ENCODE measurements at regions not wholly inside any gene's neighbourhood (a gene's known extent, or its start where the extent isn't known, plus 50 kb on each side); places are given as distances from the start of the nearest gene placed in this dataset.

DNA sequence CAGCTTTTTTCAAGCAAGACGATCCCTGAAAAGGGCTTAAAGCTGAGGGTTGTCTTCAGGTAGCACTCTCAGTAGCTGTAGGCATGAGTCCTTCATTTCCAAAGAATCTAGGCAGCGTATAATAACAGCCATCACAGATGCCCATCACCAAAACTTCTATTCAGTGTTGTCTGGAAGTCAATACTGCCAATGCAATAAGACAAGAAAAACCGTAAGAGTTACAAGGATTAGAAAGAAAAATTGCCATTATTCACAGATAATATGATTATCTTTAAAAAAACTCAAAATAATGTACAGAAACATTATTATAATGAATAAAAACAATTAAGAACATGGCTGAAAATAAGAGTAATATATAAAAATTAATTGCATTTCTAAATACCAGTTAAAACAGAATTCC, 208.2 kb upstream of the ADRA1B start:
- Histone ChIP-seq H3K9ac (ENCODE audit: low read length in 5 of 5) (no peak overlapping the region), H3K27me3 (ENCODE audit: control insufficient read depth in 5 of 5, insufficient read depth in 4 of 5, low read length in 5 of 5) (no peaks in the 10 kb centered on the region), H3K4me1 (ENCODE audit: control insufficient read depth in 5 of 5, insufficient read depth in 5 of 5, low read length in 5 of 5) (peaks cover 0 to 3% (median 0%) of the 10 kb centered on the region in 5 donors)

GRCh38 chr5:159712672-159713071, 203.6 kb upstream of the ADRA1B start:
- no peak overlapping the region for H3K4me3 ChIP-seq (ENCODE audit: low read depth in 1 of 5, low read length in 5 of 5)
- H3K36me3 ChIP-seq (ENCODE audit: control insufficient read depth in 5 of 5, insufficient read depth in 5 of 5, low read length in 5 of 5) = no peaks in the 10 kb centered on the region
- peaks cover 0 to 8% (median 4%) of the 10 kb centered on the region in 5 donors for H3K4me1 ChIP-seq (ENCODE audit: control insufficient read depth in 5 of 5, insufficient read depth in 5 of 5, low read length in 5 of 5)
- H3K9me3 ChIP-seq (ENCODE audit: control insufficient read depth in 5 of 5, low read length in 5 of 5) = peaks cover 0 to 7% (median 5%) of the 10 kb centered on the region in 5 donors
- H3K27ac ChIP-seq (ENCODE audit: low read depth, low read length) = no peak overlapping the region
- no peak overlapping the region for H3K9ac ChIP-seq (ENCODE audit: low read length in 5 of 5)
- no peaks in the 10 kb centered on the region for H3K27me3 ChIP-seq (ENCODE audit: control insufficient read depth in 5 of 5, insufficient read depth in 4 of 5, low read length in 5 of 5)

More for the DNA sequence above, 208.2 kb upstream of the ADRA1B start:
- Histone ChIP-seq H3K27ac (ENCODE audit: low read depth, low read length) (no peak overlapping the region), H3K36me3 (ENCODE audit: control insufficient read depth in 5 of 5, insufficient read depth in 5 of 5, low read length in 5 of 5) (no peaks in the 10 kb centered on the region), H3K4me3 (ENCODE audit: low read depth in 1 of 5, low read length in 5 of 5) (no peak overlapping the region), H3K9me3 (ENCODE audit: control insufficient read depth in 5 of 5, low read length in 5 of 5) (peaks cover 0 to 9% (median 6%) of the 10 kb centered on the region in 5 donors)

GRCh38 chr5:159713254-159713653, 203.0 kb upstream of the ADRA1B start:
- Histone ChIP-seq H3K9me3 (ENCODE audit: control insufficient read depth in 5 of 5, low read length in 5 of 5) (peaks cover 0 to 3% (median 0%) of the 10 kb centered on the region in 5 donors), H3K27ac (ENCODE audit: low read depth, low read length) (no peak overlapping the region), H3K27me3 (ENCODE audit: control insufficient read depth in 5 of 5, insufficient read depth in 4 of 5, low read length in 5 of 5) (no peaks in the 10 kb centered on the region)

GRCh38 chr5:159713773-159714172, 202.5 kb upstream of the ADRA1B start:
- Histone ChIP-seq H3K27ac (ENCODE audit: low read depth, low read length) (no peak overlapping the region), H3K4me1 (ENCODE audit: control insufficient read depth in 5 of 5, insufficient read depth in 5 of 5, low read length in 5 of 5) (peaks cover 0 to 19% (median 15%) of the 10 kb centered on the region in 5 donors), H3K9me3 (ENCODE audit: control insufficient read depth in 5 of 5, low read length in 5 of 5) (peaks cover 0 to 2% (median 0%) of the 10 kb centered on the region in 5 donors), H3K27me3 (ENCODE audit: control insufficient read depth in 5 of 5, insufficient read depth in 4 of 5, low read length in 5 of 5) (no peaks in the 10 kb centered on the region), H3K4me3 (ENCODE audit: low read depth in 1 of 5, low read length in 5 of 5) (no peak overlapping the region), H3K9ac (ENCODE audit: low read length in 5 of 5) (no peak overlapping the region), H3K36me3 (ENCODE audit: control insufficient read depth in 5 of 5, insufficient read depth in 5 of 5, low read length in 5 of 5) (no peaks in the 10 kb centered on the region)

More at GRCh38 chr5:159713254-159713653, 203.0 kb upstream of the ADRA1B start:
- Histone ChIP-seq H3K4me1 (ENCODE audit: control insufficient read depth in 5 of 5, insufficient read depth in 5 of 5, low read length in 5 of 5) (peaks cover 0 to 14% (median 10%) of the 10 kb centered on the region in 5 donors), H3K9ac (ENCODE audit: low read length in 5 of 5) (no peak overlapping the region), H3K4me3 (ENCODE audit: low read depth in 1 of 5, low read length in 5 of 5) (no peak overlapping the region), H3K36me3 (ENCODE audit: control insufficient read depth in 5 of 5, insufficient read depth in 5 of 5, low read length in 5 of 5) (no peaks in the 10 kb centered on the region)

- Histone ChIP-seq H3K36me3 (ENCODE audit: control insufficient read depth in 5 of 5, insufficient read depth in 5 of 5, low read length in 5 of 5) (no peaks in the 10 kb centered on the region), H3K9me3 (ENCODE audit: control insufficient read depth in 5 of 5, low read length in 5 of 5) (no peaks in the 10 kb centered on the region), H3K27ac (ENCODE audit: low read depth, low read length) (no peak overlapping the region), H3K27me3 (ENCODE audit: control insufficient read depth in 5 of 5, insufficient read depth in 4 of 5, low read length in 5 of 5) (no peaks in the 10 kb centered on the region), H3K9ac (ENCODE audit: low read length in 5 of 5) (no peak overlapping the region), H3K4me1 (ENCODE audit: control insufficient read depth in 5 of 5, insufficient read depth in 5 of 5, low read length in 5 of 5) (peaks cover 0 to 8% (median 0%) of the 10 kb centered on the region in 5 donors), H3K4me3 (ENCODE audit: low read depth in 1 of 5, low read length in 5 of 5) (no peak overlapping the region)
Measured at GRCh38 chr5:159725475-159725874, 190.8 kb upstream of the ADRA1B start.

DNA sequence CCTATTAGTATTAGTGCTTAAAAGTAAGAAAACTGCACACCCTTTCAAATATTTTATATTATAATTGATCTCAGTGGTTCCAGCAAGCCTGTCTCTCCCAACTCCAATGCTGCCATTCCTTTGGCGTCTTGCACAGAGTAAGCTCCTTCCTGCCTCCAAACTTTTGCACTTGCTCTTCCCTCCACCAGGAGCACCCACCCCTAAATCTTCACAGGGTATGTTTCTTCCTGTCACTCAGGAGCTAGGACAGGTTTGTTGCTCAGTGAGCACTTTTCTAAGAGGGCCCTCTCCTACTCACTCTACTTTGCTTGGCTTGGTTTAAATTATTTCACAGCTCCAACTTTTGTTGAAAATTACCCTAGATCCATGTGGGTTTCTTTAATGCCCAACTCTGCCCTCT, 189.1 kb upstream of the ADRA1B start:
- no peaks in the 10 kb centered on the region for H3K36me3 ChIP-seq (ENCODE audit: control insufficient read depth in 5 of 5, insufficient read depth in 5 of 5, low read length in 5 of 5)
- no peaks in the 10 kb centered on the region for H3K9me3 ChIP-seq (ENCODE audit: control insufficient read depth in 5 of 5, low read length in 5 of 5)
- peaks cover 0 to 8% (median 0%) of the 10 kb centered on the region in 5 donors for H3K4me1 ChIP-seq (ENCODE audit: control insufficient read depth in 5 of 5, insufficient read depth in 5 of 5, low read length in 5 of 5)
- H3K27me3 ChIP-seq (ENCODE audit: control insufficient read depth in 5 of 5, insufficient read depth in 4 of 5, low read length in 5 of 5) = no peaks in the 10 kb centered on the region
- H3K9ac ChIP-seq (ENCODE audit: low read length in 5 of 5) = no peak overlapping the region
- no peak overlapping the region for H3K4me3 ChIP-seq (ENCODE audit: low read depth in 1 of 5, low read length in 5 of 5)
- no peak overlapping the region for H3K27ac ChIP-seq (ENCODE audit: low read depth, low read length)

DNA sequence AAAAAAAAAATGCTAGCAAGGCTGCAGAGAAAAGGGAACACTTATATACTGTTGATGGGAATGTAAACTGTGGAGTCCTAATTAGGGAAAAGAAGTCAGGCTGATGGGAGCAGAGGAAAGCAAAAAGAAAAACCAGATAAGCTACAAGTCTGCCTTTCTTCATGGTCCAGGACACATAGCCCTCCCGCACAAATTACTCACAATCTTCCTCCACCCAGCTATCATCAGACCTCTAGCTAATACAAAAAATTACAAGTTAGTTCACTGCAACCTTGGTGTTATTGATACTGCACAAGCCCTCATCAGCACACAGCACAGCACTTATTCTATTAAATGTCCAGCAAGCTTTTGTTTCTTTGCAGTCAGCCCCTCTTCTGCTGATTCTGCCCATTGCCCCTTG, 186.0 kb upstream of the ADRA1B start:
- Histone ChIP-seq H3K4me1 (ENCODE audit: control insufficient read depth in 5 of 5, insufficient read depth in 5 of 5, low read length in 5 of 5) (peaks cover 0 to 2% (median 0%) of the 10 kb centered on the region in 5 donors), H3K27me3 (ENCODE audit: control insufficient read depth in 5 of 5, insufficient read depth in 4 of 5, low read length in 5 of 5) (no peaks in the 10 kb centered on the region), H3K36me3 (ENCODE audit: control insufficient read depth in 5 of 5, insufficient read depth in 5 of 5, low read length in 5 of 5) (no peaks in the 10 kb centered on the region), H3K9me3 (ENCODE audit: control insufficient read depth in 5 of 5, low read length in 5 of 5) (no peaks in the 10 kb centered on the region), H3K9ac (ENCODE audit: low read length in 5 of 5) (no peak overlapping the region), H3K4me3 (ENCODE audit: low read depth in 1 of 5, low read length in 5 of 5) (no peak overlapping the region), H3K27ac (ENCODE audit: low read depth, low read length) (no peak overlapping the region)

GRCh38 chr5:159732220-159732619, 184.1 kb upstream of the ADRA1B start:
- H3K9me3 ChIP-seq (ENCODE audit: control insufficient read depth in 5 of 5, low read length in 5 of 5) = no peaks in the 10 kb centered on the region
- no peak overlapping the region for H3K27ac ChIP-seq (ENCODE audit: low read depth, low read length)
- H3K4me3 ChIP-seq (ENCODE audit: low read depth in 1 of 5, low read length in 5 of 5) = no peak overlapping the region
- H3K9ac ChIP-seq (ENCODE audit: low read length in 5 of 5) = no peak overlapping the region
- H3K4me1 ChIP-seq (ENCODE audit: control insufficient read depth in 5 of 5, insufficient read depth in 5 of 5, low read length in 5 of 5) = no peaks in the 10 kb centered on the region
- peaks cover 0 to 3% (median 0%) of the 10 kb centered on the region in 5 donors for H3K27me3 ChIP-seq (ENCODE audit: control insufficient read depth in 5 of 5, insufficient read depth in 4 of 5, low read length in 5 of 5)
- H3K36me3 ChIP-seq (ENCODE audit: control insufficient read depth in 5 of 5, insufficient read depth in 5 of 5, low read length in 5 of 5) = no peaks in the 10 kb centered on the region

DNA sequence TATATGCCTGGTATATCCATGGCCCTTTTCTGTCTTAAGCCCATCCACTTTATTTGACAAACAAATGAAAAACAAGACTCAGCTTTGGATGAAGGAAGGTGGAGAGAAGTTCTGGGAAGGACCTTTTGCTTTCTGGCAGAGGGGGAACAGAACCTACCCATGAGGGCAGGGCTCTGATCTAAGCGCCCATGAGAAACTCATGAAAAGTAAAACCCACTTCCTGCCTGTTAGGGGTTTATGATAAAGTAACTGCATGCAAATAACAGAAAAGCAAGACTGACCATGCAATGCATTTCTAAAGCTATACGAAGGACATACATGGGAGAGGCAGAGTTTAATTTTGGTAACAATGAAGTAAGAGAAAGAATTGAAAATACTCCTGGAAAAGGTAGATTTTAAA, 181.9 kb upstream of the ADRA1B start:
- no peaks in the 10 kb centered on the region for H3K36me3 ChIP-seq (ENCODE audit: control insufficient read depth in 5 of 5, insufficient read depth in 5 of 5, low read length in 5 of 5)
- no peaks in the 10 kb centered on the region for H3K9me3 ChIP-seq (ENCODE audit: control insufficient read depth in 5 of 5, low read length in 5 of 5)
- H3K4me1 ChIP-seq (ENCODE audit: control insufficient read depth in 5 of 5, insufficient read depth in 5 of 5, low read length in 5 of 5) = peaks cover 0 to 3% (median 0%) of the 10 kb centered on the region in 5 donors
- H3K27me3 ChIP-seq (ENCODE audit: control insufficient read depth in 5 of 5, insufficient read depth in 4 of 5, low read length in 5 of 5) = peaks cover 0 to 5% (median 0%) of the 10 kb centered on the region in 5 donors
- no peak overlapping the region for H3K27ac ChIP-seq (ENCODE audit: low read depth, low read length)
- H3K4me3 ChIP-seq (ENCODE audit: low read depth in 1 of 5, low read length in 5 of 5) = no peak overlapping the region
- H3K9ac ChIP-seq (ENCODE audit: low read length in 5 of 5) = no peak overlapping the region

DNA sequence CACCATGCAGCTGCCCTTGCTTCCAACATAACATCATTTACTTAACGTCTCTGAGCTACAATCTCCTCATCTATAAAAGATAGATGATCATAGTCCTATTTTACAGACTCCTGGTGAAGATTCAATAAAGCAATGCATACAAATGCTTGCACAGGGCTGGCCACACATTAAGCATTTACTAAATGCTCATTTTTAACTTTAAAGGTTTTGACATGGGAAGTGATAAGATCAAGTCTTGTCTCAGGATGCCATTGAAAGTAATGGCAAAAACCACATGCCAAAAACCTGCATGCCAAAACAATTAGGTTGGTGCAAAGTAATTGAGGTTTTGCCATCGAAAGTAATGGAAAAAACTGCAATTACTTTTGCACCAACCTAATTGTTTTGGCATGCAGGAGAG, 181.2 kb upstream of the ADRA1B start:
- H3K27me3 ChIP-seq (ENCODE audit: control insufficient read depth in 5 of 5, insufficient read depth in 4 of 5, low read length in 5 of 5) = peaks cover 0 to 6% (median 0%) of the 10 kb centered on the region in 5 donors
- no peak overlapping the region for H3K4me3 ChIP-seq (ENCODE audit: low read depth in 1 of 5, low read length in 5 of 5)
- peaks cover 0 to 3% (median 0%) of the 10 kb centered on the region in 5 donors for H3K4me1 ChIP-seq (ENCODE audit: control insufficient read depth in 5 of 5, insufficient read depth in 5 of 5, low read length in 5 of 5)
- H3K9me3 ChIP-seq (ENCODE audit: control insufficient read depth in 5 of 5, low read length in 5 of 5) = no peaks in the 10 kb centered on the region
- no peaks in the 10 kb centered on the region for H3K36me3 ChIP-seq (ENCODE audit: control insufficient read depth in 5 of 5, insufficient read depth in 5 of 5, low read length in 5 of 5)
- no peak overlapping the region for H3K27ac ChIP-seq (ENCODE audit: low read depth, low read length)
- no peak overlapping the region for H3K9ac ChIP-seq (ENCODE audit: low read length in 5 of 5)

Data from subcutaneous abdominal adipose tissue (tissue), 5 donors.